ENCODE measurements at regions not wholly inside any gene's neighbourhood (a gene's known extent, or its start where the extent isn't known, plus 50 kb on each side); places are given as distances from the start of the nearest gene placed in this dataset.

DNA sequence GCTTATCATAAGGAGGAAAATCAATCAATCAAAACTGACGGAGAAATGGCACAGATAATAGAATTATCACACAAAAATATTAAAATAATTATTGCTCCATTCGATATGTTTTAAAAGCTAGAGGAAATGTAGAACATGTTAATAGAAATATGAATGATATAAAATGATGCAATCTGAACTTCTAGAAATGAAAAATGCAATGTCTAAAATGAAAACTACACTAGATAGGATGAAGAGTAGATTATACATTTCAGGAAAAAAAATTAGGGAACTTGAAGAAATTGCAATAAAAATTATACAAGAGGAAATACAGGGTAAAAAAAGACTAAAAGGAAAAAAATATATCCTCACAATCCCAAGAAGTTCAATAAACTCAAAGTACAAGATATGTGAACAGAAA is 80.2 kb upstream of the TP63 start:
- Histone ChIP-seq H3F3A (ENCODE audit: insufficient read depth, low read length, poor library complexity, severe bottlenecking) (no peaks in the 10 kb centered on the region), H3K79me2 (replicated peaks; ENCODE audit: insufficient read depth, low read length) (no peaks in the 10 kb centered on the region), H3K9me3 (ENCODE audit: low read length) (no peaks in the 10 kb centered on the region), H3K9me2 (ENCODE audit: insufficient read depth, low read length) (no peaks in the 10 kb centered on the region), H3K9ac (ENCODE audit: low read length) (no peak overlapping the region), H3K4me2 (ENCODE audit: low read length) (no peak overlapping the region), H3K36me3 (ENCODE audit: insufficient read depth, low read length) (no peaks in the 10 kb centered on the region), H2AFZ (ENCODE audit: low read depth, low read length) (no peak overlapping the region), H3K4me3 (ENCODE audit: low read length) (no peak overlapping the region), H3K27me3 (ENCODE audit: insufficient read depth, low read depth, low read length) (no peaks in the 10 kb centered on the region), H3K27ac (ENCODE audit: low read length) (no peak overlapping the region), H4K20me1 (ENCODE audit: insufficient read depth) (no peaks in the 10 kb centered on the region)
- TF ChIP-seq RAD21 (conservative IDR thresholded peaks at IDR 0.05): no peak
- TF ChIP-seq SMC3 (conservative IDR thresholded peaks at IDR 0.05; ENCODE audit: poor library complexity): no peak
- TF ChIP-seq POLR2AphosphoS5 (IDR thresholded peaks at IDR 0.05): no peak
- TF ChIP-seq, protein P1, sequence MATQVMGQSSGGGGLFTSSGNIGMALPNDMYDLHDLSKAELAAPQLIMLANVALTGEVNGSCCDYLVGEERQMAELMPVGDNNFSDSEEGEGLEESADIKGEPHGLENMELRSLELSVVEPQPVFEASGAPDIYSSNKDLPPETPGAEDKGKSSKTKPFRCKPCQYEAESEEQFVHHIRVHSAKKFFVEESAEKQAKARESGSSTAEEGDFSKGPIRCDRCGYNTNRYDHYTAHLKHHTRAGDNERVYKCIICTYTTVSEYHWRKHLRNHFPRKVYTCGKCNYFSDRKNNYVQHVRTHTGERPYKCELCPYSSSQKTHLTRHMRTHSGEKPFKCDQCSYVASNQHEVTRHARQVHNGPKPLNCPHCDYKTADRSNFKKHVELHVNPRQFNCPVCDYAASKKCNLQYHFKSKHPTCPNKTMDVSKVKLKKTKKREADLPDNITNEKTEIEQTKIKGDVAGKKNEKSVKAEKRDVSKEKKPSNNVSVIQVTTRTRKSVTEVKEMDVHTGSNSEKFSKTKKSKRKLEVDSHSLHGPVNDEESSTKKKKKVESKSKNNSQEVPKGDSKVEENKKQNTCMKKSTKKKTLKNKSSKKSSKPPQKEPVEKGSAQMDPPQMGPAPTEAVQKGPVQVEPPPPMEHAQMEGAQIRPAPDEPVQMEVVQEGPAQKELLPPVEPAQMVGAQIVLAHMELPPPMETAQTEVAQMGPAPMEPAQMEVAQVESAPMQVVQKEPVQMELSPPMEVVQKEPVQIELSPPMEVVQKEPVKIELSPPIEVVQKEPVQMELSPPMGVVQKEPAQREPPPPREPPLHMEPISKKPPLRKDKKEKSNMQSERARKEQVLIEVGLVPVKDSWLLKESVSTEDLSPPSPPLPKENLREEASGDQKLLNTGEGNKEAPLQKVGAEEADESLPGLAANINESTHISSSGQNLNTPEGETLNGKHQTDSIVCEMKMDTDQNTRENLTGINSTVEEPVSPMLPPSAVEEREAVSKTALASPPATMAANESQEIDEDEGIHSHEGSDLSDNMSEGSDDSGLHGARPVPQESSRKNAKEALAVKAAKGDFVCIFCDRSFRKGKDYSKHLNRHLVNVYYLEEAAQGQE (IDR thresholded peaks at IDR 0.05; ENCODE audit: borderline replicate concordance): no peak
- TF ChIP-seq, protein P2, sequence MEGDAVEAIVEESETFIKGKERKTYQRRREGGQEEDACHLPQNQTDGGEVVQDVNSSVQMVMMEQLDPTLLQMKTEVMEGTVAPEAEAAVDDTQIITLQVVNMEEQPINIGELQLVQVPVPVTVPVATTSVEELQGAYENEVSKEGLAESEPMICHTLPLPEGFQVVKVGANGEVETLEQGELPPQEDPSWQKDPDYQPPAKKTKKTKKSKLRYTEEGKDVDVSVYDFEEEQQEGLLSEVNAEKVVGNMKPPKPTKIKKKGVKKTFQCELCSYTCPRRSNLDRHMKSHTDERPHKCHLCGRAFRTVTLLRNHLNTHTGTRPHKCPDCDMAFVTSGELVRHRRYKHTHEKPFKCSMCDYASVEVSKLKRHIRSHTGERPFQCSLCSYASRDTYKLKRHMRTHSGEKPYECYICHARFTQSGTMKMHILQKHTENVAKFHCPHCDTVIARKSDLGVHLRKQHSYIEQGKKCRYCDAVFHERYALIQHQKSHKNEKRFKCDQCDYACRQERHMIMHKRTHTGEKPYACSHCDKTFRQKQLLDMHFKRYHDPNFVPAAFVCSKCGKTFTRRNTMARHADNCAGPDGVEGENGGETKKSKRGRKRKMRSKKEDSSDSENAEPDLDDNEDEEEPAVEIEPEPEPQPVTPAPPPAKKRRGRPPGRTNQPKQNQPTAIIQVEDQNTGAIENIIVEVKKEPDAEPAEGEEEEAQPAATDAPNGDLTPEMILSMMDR (IDR thresholded peaks at IDR 0.05; ENCODE audit: poor library complexity, severe bottlenecking): no peak
- no peak for TF ChIP-seq EP300 (conservative IDR thresholded peaks at IDR 0.05; ENCODE audit: poor library complexity, severe bottlenecking)
- no peak for TF ChIP-seq MXI1 (conservative IDR thresholded peaks at IDR 0.05; ENCODE audit: poor library complexity, severe bottlenecking)
- no peak for TF ChIP-seq TAF1 (IDR thresholded peaks at IDR 0.05; ENCODE audit: low read depth)
- TF ChIP-seq EZH2 (IDR thresholded peaks at IDR 0.05; ENCODE audit: borderline replicate concordance, insufficient read depth, low read length, poor library complexity, severe bottlenecking): no peak

DNA sequence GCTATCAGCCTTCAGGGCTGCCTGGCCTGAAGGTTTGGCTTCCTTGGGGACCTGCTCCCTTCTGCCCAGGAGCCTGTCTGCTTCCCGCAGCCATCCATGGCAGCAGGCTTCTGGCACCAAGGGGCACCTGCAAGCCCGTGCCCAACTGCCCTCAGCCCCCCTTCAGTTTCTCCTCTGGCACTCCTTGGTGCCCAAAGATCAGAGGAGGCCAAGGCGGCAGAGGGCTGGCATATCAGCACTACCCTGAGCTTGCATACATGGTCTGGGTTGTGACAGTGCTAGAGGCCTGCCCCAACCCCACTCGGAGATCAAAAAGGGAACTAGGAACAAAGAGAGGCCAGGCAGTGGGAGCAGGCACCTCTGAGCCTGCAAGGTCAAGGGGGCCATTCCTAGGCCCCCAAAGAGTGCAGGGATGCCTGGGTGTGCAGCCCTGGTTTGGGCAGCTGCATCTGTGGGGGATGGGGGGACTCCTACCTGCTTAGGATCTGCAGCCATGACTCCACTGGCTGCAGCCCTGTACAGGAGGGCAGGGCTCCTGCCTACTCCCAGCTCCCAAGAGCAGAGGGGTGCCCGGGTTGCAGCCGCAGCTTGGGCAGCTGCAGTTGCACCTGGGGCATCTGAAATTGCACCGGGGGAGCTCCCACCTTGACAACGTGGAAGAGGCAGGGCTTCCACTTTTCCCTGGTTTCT is 76.2 kb upstream of the TP63 start:
- TF ChIP-seq MXI1 (conservative IDR thresholded peaks at IDR 0.05; ENCODE audit: poor library complexity, severe bottlenecking): no peak
- TF ChIP-seq, protein P2 (IDR thresholded peaks at IDR 0.05; ENCODE audit: poor library complexity, severe bottlenecking): no peak
- TF ChIP-seq SMC3 (conservative IDR thresholded peaks at IDR 0.05; ENCODE audit: poor library complexity): no peak
- TF ChIP-seq POLR2AphosphoS5 (IDR thresholded peaks at IDR 0.05): no peak
- TF ChIP-seq RAD21 (conservative IDR thresholded peaks at IDR 0.05): no peak
- TF ChIP-seq EZH2 (IDR thresholded peaks at IDR 0.05; ENCODE audit: borderline replicate concordance, insufficient read depth, low read length, poor library complexity, severe bottlenecking): no peak
- TF ChIP-seq EP300 (conservative IDR thresholded peaks at IDR 0.05; ENCODE audit: poor library complexity, severe bottlenecking): no peak
- TF ChIP-seq, protein P1 (IDR thresholded peaks at IDR 0.05; ENCODE audit: borderline replicate concordance): no peak
- TF ChIP-seq TAF1 (IDR thresholded peaks at IDR 0.05; ENCODE audit: low read depth): no peak
- Histone ChIP-seq H3K9me2 (ENCODE audit: insufficient read depth, low read length) (no peaks in the 10 kb centered on the region), H3K36me3 (ENCODE audit: insufficient read depth, low read length) (no peaks in the 10 kb centered on the region), H3F3A (ENCODE audit: insufficient read depth, low read length, poor library complexity, severe bottlenecking) (no peaks in the 10 kb centered on the region), H3K27me3 (ENCODE audit: insufficient read depth, low read depth, low read length) (no peaks in the 10 kb centered on the region), H3K9me3 (ENCODE audit: low read length) (no peaks in the 10 kb centered on the region), H3K4me2 (ENCODE audit: low read length) (no peak overlapping the region), H2AFZ (ENCODE audit: low read depth, low read length) (no peak overlapping the region), H3K4me3 (ENCODE audit: low read length) (no peak overlapping the region), H3K27ac (ENCODE audit: low read length) (no peak overlapping the region), H3K79me2 (replicated peaks; ENCODE audit: insufficient read depth, low read length) (no peaks in the 10 kb centered on the region), H3K9ac (ENCODE audit: low read length) (no peak overlapping the region), H4K20me1 (ENCODE audit: insufficient read depth) (no peaks in the 10 kb centered on the region)
